ENCODE measurements at regions not wholly inside any gene's neighbourhood (a gene's known extent, or its start where the extent isn't known, plus 50 kb on each side); places are given as distances from the start of the nearest gene placed in this dataset.

- H3K4me3 ChIP-seq (ENCODE audit: low read depth, low read length, poor library complexity, severe bottlenecking), result no peak overlapping the region
- H3K36me3 ChIP-seq (ENCODE audit: insufficient read depth, low read length, poor library complexity, severe bottlenecking), result no peaks in the 10 kb centered on the region
- H3K27ac ChIP-seq (ENCODE audit: low read depth, low read length, poor library complexity, severe bottlenecking), result no peak overlapping the region
- no peak for DNase-seq (ENCODE audit: low spot score)
- BruUV-seq (replicated peaks), result no TSS peak
- intact Hi-C loops (cut with micrococcal nuclease; ENCODE audit: unreplicated experiment), result no loop called here
- ChIA-PET CTCF (no interaction called here), POLR2A (ENCODE audit: low non-redundant PET) (no interaction called here)
- H3K9me3 ChIP-seq (ENCODE audit: low read depth, low read length, poor library complexity, severe bottlenecking), result no peaks in the 10 kb centered on the region
- H3K4me1 ChIP-seq (ENCODE audit: insufficient read depth, low read length, poor library complexity, severe bottlenecking), result peaks cover 13% of the 10 kb centered on the region
- no peaks in the 10 kb centered on the region for H3K27me3 ChIP-seq (replicated peaks; ENCODE audit: insufficient read depth, low read depth, low read length, poor library complexity)
- TF ChIP-seq CTCF (conservative IDR thresholded peaks at IDR 0.05; ENCODE audit: low read depth, low read length) (no peak), EZH2 (IDR thresholded peaks at IDR 0.05; ENCODE audit: borderline replicate concordance, low read depth, low read length, poor library complexity, severe bottlenecking) (no peak)
These were observed 85.3 kb upstream of the ADGRL2 start for GRCh38 chr1:81715391-81715790.

GRCh38 chr1:81714636-81715035 lies 86.1 kb upstream of the ADGRL2 start:
- H3K4me3 ChIP-seq (ENCODE audit: low read depth, low read length, poor library complexity, severe bottlenecking), result no peak overlapping the region
- no peaks in the 10 kb centered on the region for H3K36me3 ChIP-seq (ENCODE audit: insufficient read depth, low read length, poor library complexity, severe bottlenecking)
- TF ChIP-seq CTCF (conservative IDR thresholded peaks at IDR 0.05; ENCODE audit: low read depth, low read length), result no peak
- TF ChIP-seq EZH2 (IDR thresholded peaks at IDR 0.05; ENCODE audit: borderline replicate concordance, low read depth, low read length, poor library complexity, severe bottlenecking), result no peak
- DNase-seq (ENCODE audit: low spot score), result no peak
- H3K9me3 ChIP-seq (ENCODE audit: low read depth, low read length, poor library complexity, severe bottlenecking), result no peaks in the 10 kb centered on the region
- intact Hi-C loops (cut with micrococcal nuclease; ENCODE audit: unreplicated experiment), result no loop called here
- H3K27me3 ChIP-seq (replicated peaks; ENCODE audit: insufficient read depth, low read depth, low read length, poor library complexity), result no peaks in the 10 kb centered on the region
- ChIA-PET POLR2A (ENCODE audit: low non-redundant PET) (no interaction called here), CTCF (no interaction called here)
- peaks cover 13% of the 10 kb centered on the region for H3K4me1 ChIP-seq (ENCODE audit: insufficient read depth, low read length, poor library complexity, severe bottlenecking)
- BruUV-seq (replicated peaks), result no TSS peak
- H3K27ac ChIP-seq (ENCODE audit: low read depth, low read length, poor library complexity, severe bottlenecking), result no peak overlapping the region

GRCh38 chr1:81712425-81712824 lies 88.3 kb upstream of the ADGRL2 start:
- Histone ChIP-seq H3K9me3 (ENCODE audit: low read depth, low read length, poor library complexity, severe bottlenecking) (no peaks in the 10 kb centered on the region), H3K4me3 (ENCODE audit: low read depth, low read length, poor library complexity, severe bottlenecking) (no peak overlapping the region), H3K27ac (ENCODE audit: low read depth, low read length, poor library complexity, severe bottlenecking) (no peak overlapping the region), H3K36me3 (ENCODE audit: insufficient read depth, low read length, poor library complexity, severe bottlenecking) (no peaks in the 10 kb centered on the region), H3K27me3 (replicated peaks; ENCODE audit: insufficient read depth, low read depth, low read length, poor library complexity) (no peaks in the 10 kb centered on the region), H3K4me1 (ENCODE audit: insufficient read depth, low read length, poor library complexity, severe bottlenecking) (no peaks in the 10 kb centered on the region)
- intact Hi-C loops (cut with micrococcal nuclease; ENCODE audit: unreplicated experiment), result no loop called here
- POLR2A ChIA-PET (ENCODE audit: low non-redundant PET), result no interaction called here
- no peak for DNase-seq (ENCODE audit: low spot score)
- CTCF ChIA-PET, result no interaction called here
- no peak for TF ChIP-seq EZH2 (IDR thresholded peaks at IDR 0.05; ENCODE audit: borderline replicate concordance, low read depth, low read length, poor library complexity, severe bottlenecking)
- TF ChIP-seq CTCF (conservative IDR thresholded peaks at IDR 0.05; ENCODE audit: low read depth, low read length), result no peak
- no TSS peak for BruUV-seq (replicated peaks)

Data from A673 (cell line).